Naive thymus-derived CD8-positive, alpha-beta T cell (primary cell): ENCODE measurements at regions not wholly inside any gene's neighbourhood (a gene's known extent, or its start where the extent isn't known, plus 50 kb on each side); places are given as distances from the start of the nearest gene placed in this dataset.
"Not testable (repeated sequence)": the region's sequence is repeated elsewhere in the genome, so short reads cannot be mapped to it uniquely, and the experiment has no call there.

Experiments
- ATAC-seq, 2 donors: fragments of 150-1000 bp; cut with Tn5 transposase in 1 of 2; sonication (Bioruptor Pico), chemical (Tn5 transposase) in 1 of 2; 1 replicate in 1 of 2; 2 replicates in 1 of 2; pipeline ENCODE4 v1.10.0; 2021; ENCODE audit warnings: mild to moderate bottlenecking in 2 of 2, moderate library complexity in 2 of 2
- POLR2A ChIA-PET: fragments of 350-600 bp; sonication (Branson Sonifier 250); formaldehyde crosslinking; loops from one replicate; lab custom pipeline; 2021; ENCODE audit warnings: antibody characterized with exemption; lab: Charles Lee
- DNase-seq, 10 donors: peaks; one replicate each; pipeline versions ENCODE4 v3.0.0 to v3.0.0-alpha.2; 2020 to 2022
- H3K27ac Mint-ChIP-seq, 10 donors: one replicate each; pipeline ENCODE4 v1.8.0; 2020 to 2022; ENCODE audit warnings: mild to moderate bottlenecking in 10 of 10, mixed read lengths in 10 of 10, moderate library complexity in 4 of 10, inconsistent platforms in 1 of 10
- H3K27me3 Mint-ChIP-seq, 5 donors: one replicate each; pipeline ENCODE4 v1.8.0; 2021 to 2022; ENCODE audit warnings: mixed read lengths in 5 of 5
- H3K36me3 Mint-ChIP-seq, 3 donors: one replicate each; pipeline ENCODE4 v1.8.0; 2020 to 2022; ENCODE audit warnings: mixed read lengths in 3 of 3, mild to moderate bottlenecking in 2 of 3, inconsistent platforms in 1 of 3
- H3K4me1 Mint-ChIP-seq, 4 donors: one replicate each; pipeline ENCODE4 v1.8.0; 2021 to 2022; ENCODE audit warnings: mixed read lengths in 4 of 4
- H3K4me3 Mint-ChIP-seq, 10 donors: one replicate each; pipeline ENCODE4 v1.8.0; 2020 to 2022; ENCODE audit warnings: mild to moderate bottlenecking in 10 of 10, mixed read lengths in 10 of 10, moderate library complexity in 6 of 10, inconsistent platforms in 1 of 10
- H3K9me3 Mint-ChIP-seq, 9 donors: one replicate each; pipeline ENCODE4 v1.8.0; 2020 to 2022; ENCODE audit warnings: mixed read lengths in 9 of 9, mild to moderate bottlenecking in 3 of 9, inconsistent platforms in 1 of 9, moderate library complexity in 1 of 9

GRCh38 chr2:41027095-41027494 is 575.2 kb upstream of the SLC8A1 start:
- Mint-ChIP-seq H3K4me1 (no peaks in the 10 kb centered on the region), H3K27me3 (no peaks in the 10 kb centered on the region), H3K36me3 (no peaks in the 10 kb centered on the region), H3K9me3 (peaks cover 0 to 5% (median 0%) of the 10 kb centered on the region in 9 donors), H3K4me3 (no peak overlapping the region), H3K27ac (no peak overlapping the region)
- DNase-seq (no peak), ATAC-seq (no peak)
- POLR2A ChIA-PET = no interaction called here

- peaks cover 0 to 9% (median 0%) of the 10 kb centered on the region in 9 donors for H3K9me3 Mint-ChIP-seq
- no peak overlapping the region for H3K27ac Mint-ChIP-seq
- no peak overlapping the region for H3K4me3 Mint-ChIP-seq
- POLR2A ChIA-PET = no interaction called here
- H3K36me3 Mint-ChIP-seq = no peaks in the 10 kb centered on the region
- no peak for ATAC-seq
- no peaks in the 10 kb centered on the region for H3K4me1 Mint-ChIP-seq
- no peaks in the 10 kb centered on the region for H3K27me3 Mint-ChIP-seq
- DNase-seq = no peak
These were observed 579.4 kb upstream of the SLC8A1 start for GRCh38 chr2:41031282-41031681.

GRCh38 chr2:41032715-41033114 is 580.8 kb upstream of the SLC8A1 start:
- Mint-ChIP-seq H3K36me3 (no peaks in the 10 kb centered on the region), H3K9me3 (peaks cover 0 to 9% (median 0%) of the 10 kb centered on the region in 9 donors), H3K27ac (no peak overlapping the region), H3K4me3 (no peak overlapping the region), H3K27me3 (no peaks in the 10 kb centered on the region), H3K4me1 (no peaks in the 10 kb centered on the region)
- POLR2A ChIA-PET = no interaction called here
- ATAC-seq = no peak
- no peak for DNase-seq

- DNase-seq (no peak), ATAC-seq (no peak)
- H3K4me3 Mint-ChIP-seq = no peak overlapping the region
- no peak overlapping the region for H3K27ac Mint-ChIP-seq
- no peaks in the 10 kb centered on the region for H3K36me3 Mint-ChIP-seq
- no peaks in the 10 kb centered on the region for H3K4me1 Mint-ChIP-seq
- H3K27me3 Mint-ChIP-seq = no peaks in the 10 kb centered on the region
- peaks cover 0 to 9% (median 0%) of the 10 kb centered on the region in 9 donors for H3K9me3 Mint-ChIP-seq
- POLR2A ChIA-PET = no interaction called here
These were observed 581.2 kb upstream of the SLC8A1 start for GRCh38 chr2:41033127-41033526.

- POLR2A ChIA-PET = no interaction called here
- Mint-ChIP-seq H3K27me3 (no peaks in the 10 kb centered on the region), H3K9me3 (peaks cover 0 to 7% (median 0%) of the 10 kb centered on the region in 9 donors), H3K4me1 (no peaks in the 10 kb centered on the region), H3K4me3 (no peak overlapping the region), H3K27ac (no peak overlapping the region), H3K36me3 (no peaks in the 10 kb centered on the region)
- no peak for DNase-seq
- ATAC-seq = no peak
These were observed 586.5 kb upstream of the SLC8A1 start for GRCh38 chr2:41038408-41038807.

- H3K27me3 Mint-ChIP-seq, POLR2A ChIA-PET, DNase-seq, ATAC-seq, H3K4me1 Mint-ChIP-seq, H3K27ac Mint-ChIP-seq, H3K36me3 Mint-ChIP-seq, H3K4me3 Mint-ChIP-seq: not testable (repeated sequence)
- H3K9me3 Mint-ChIP-seq = peaks cover 0 to 17% (median 0%) of the 10 kb centered on the region in 9 donors
These were observed 587.9 kb upstream of the SLC8A1 start for GRCh38 chr2:41039750-41040149.

GRCh38 chr2:41040782-41041520 is 589.1 kb upstream of the SLC8A1 start:
- Mint-ChIP-seq H3K9me3 (peaks cover 0 to 16% (median 0%) of the 10 kb centered on the region in 9 donors), H3K27me3 (no peaks in the 10 kb centered on the region), H3K4me3 (no peak overlapping the region), H3K4me1 (no peaks in the 10 kb centered on the region), H3K36me3 (no peaks in the 10 kb centered on the region), H3K27ac (no peak overlapping the region)
- POLR2A ChIA-PET = no interaction called here
- no peak for DNase-seq
- ATAC-seq = no peak

GRCh38 chr2:41042343-41042742 is 590.5 kb upstream of the SLC8A1 start:
- DNase-seq (no peak), ATAC-seq (no peak)
- POLR2A ChIA-PET = no interaction called here
- Mint-ChIP-seq H3K4me3 (no peak overlapping the region), H3K27ac (no peak overlapping the region), H3K27me3 (no peaks in the 10 kb centered on the region), H3K36me3 (no peaks in the 10 kb centered on the region), H3K9me3 (peaks cover 0 to 16% (median 0%) of the 10 kb centered on the region in 9 donors), H3K4me1 (no peaks in the 10 kb centered on the region)

- Mint-ChIP-seq H3K9me3 (peaks cover 0 to 16% (median 3%) of the 10 kb centered on the region in 9 donors), H3K4me3 (no peak overlapping the region), H3K36me3 (no peaks in the 10 kb centered on the region), H3K27me3 (no peaks in the 10 kb centered on the region), H3K4me1 (no peaks in the 10 kb centered on the region), H3K27ac (no peak overlapping the region)
- ATAC-seq = no peak
- no peak for DNase-seq
- POLR2A ChIA-PET = no interaction called here
These were observed 609.5 kb upstream of the SLC8A1 start for GRCh38 chr2:41061356-41061755.

- no peak for ATAC-seq
- H3K4me3 Mint-ChIP-seq = no peak overlapping the region
- POLR2A ChIA-PET = no interaction called here
These were observed 610.4 kb upstream of the SLC8A1 start for GRCh38 chr2:41062336-41062735.

GRCh38 chr2:41066168-41066567 is 614.3 kb upstream of the SLC8A1 start:
- Mint-ChIP-seq H3K4me1 (no peaks in the 10 kb centered on the region), H3K27ac (no peak overlapping the region), H3K27me3 (no peaks in the 10 kb centered on the region), H3K36me3 (no peaks in the 10 kb centered on the region), H3K4me3 (no peak overlapping the region), H3K9me3 (peaks cover 0 to 12% (median 0%) of the 10 kb centered on the region in 9 donors)
- no peak for DNase-seq
- no peak for ATAC-seq
- POLR2A ChIA-PET = no interaction called here

More at GRCh38 chr2:41062336-41062735, 610.4 kb upstream of the SLC8A1 start:
- DNase-seq = no peak
- H3K27me3 Mint-ChIP-seq = no peaks in the 10 kb centered on the region
- no peaks in the 10 kb centered on the region for H3K4me1 Mint-ChIP-seq
- no peaks in the 10 kb centered on the region for H3K36me3 Mint-ChIP-seq
- no peak overlapping the region for H3K27ac Mint-ChIP-seq
- peaks cover 0 to 12% (median 3%) of the 10 kb centered on the region in 9 donors for H3K9me3 Mint-ChIP-seq

GRCh38 chr2:41068740-41069139 is 616.9 kb upstream of the SLC8A1 start:
- ATAC-seq (no peak), DNase-seq (no peak)
- peaks cover 0 to 12% (median 0%) of the 10 kb centered on the region in 9 donors for H3K9me3 Mint-ChIP-seq
- no peaks in the 10 kb centered on the region for H3K36me3 Mint-ChIP-seq
- H3K4me3 Mint-ChIP-seq = no peak overlapping the region
- no peak overlapping the region for H3K27ac Mint-ChIP-seq
- H3K4me1 Mint-ChIP-seq = no peaks in the 10 kb centered on the region
- POLR2A ChIA-PET = no interaction called here
- H3K27me3 Mint-ChIP-seq = no peaks in the 10 kb centered on the region

- ATAC-seq (no peak), DNase-seq (no peak)
- H3K27me3 Mint-ChIP-seq = peaks cover 0 to 2% (median 0%) of the 10 kb centered on the region in 5 donors
- H3K27ac Mint-ChIP-seq = no peak overlapping the region
- no peaks in the 10 kb centered on the region for H3K36me3 Mint-ChIP-seq
- H3K4me1 Mint-ChIP-seq = no peaks in the 10 kb centered on the region
- POLR2A ChIA-PET = no interaction called here
- peaks cover 0 to 6% (median 0%) of the 10 kb centered on the region in 9 donors for H3K9me3 Mint-ChIP-seq
- no peak overlapping the region for H3K4me3 Mint-ChIP-seq
These were observed 626.5 kb upstream of the SLC8A1 start for GRCh38 chr2:41078341-41078740.

GRCh38 chr2:41079011-41079410 is 627.1 kb upstream of the SLC8A1 start:
- Mint-ChIP-seq H3K9me3 (peaks cover 0 to 7% (median 0%) of the 10 kb centered on the region in 9 donors), H3K4me3 (no peak overlapping the region), H3K27me3 (peaks cover 0 to 2% (median 0%) of the 10 kb centered on the region in 5 donors), H3K4me1 (no peaks in the 10 kb centered on the region), H3K27ac (no peak overlapping the region), H3K36me3 (no peaks in the 10 kb centered on the region)
- ATAC-seq (no peak), DNase-seq (no peak)
- POLR2A ChIA-PET = no interaction called here
